BJ (cell line): ENCODE measurements at regions not wholly inside any gene's neighbourhood (a gene's known extent, or its start where the extent isn't known, plus 50 kb on each side); places are given as distances from the start of the nearest gene placed in this dataset.

Experiments used
- CTCF ChIA-PET: fragments of 350-600 bp; formaldehyde crosslinking; extraction: SDS; loops from one replicate; lab custom pipeline; 2021; ENCODE audit warnings: antibody characterized with exemption, inconsistent platforms; lab: Yijun Ruan, JAX
- POLR2A ChIA-PET: fragments of 300-600 bp; sonication (Branson Sonifier 250); formaldehyde crosslinking; extraction: SDS; loops from one replicate; lab custom pipeline; 2021; ENCODE audit warnings: antibody characterized with exemption; lab: Charles Lee
- DNase-seq: peaks from one replicate; pipeline ENCODE4 v3.0.0-alpha.2; 2011; ENCODE audit warnings: low read depth
- H3K27me3 ChIP-seq: 2 replicates; pipeline ENCODE4 v1.6.0; 2011; ENCODE audit warnings: low read length; ENCODE audit not compliant: control insufficient read depth, insufficient read depth
- H3K36me3 ChIP-seq: 2 replicates; pipeline ENCODE4 v1.5.1; 2011; ENCODE audit warnings: low read length; ENCODE audit not compliant: control insufficient read depth, insufficient read depth
- H3K4me3 ChIP-seq: 2 replicates; pipeline ENCODE4 v1.5.1; 2011; ENCODE audit warnings: low read depth, mild to moderate bottlenecking, control low read depth, low read length
- CTCF ChIP-seq: IDR thresholded peaks from 2 replicates; pipeline ENCODE4 v1.5.1; 2011; ENCODE audit warnings: low read depth, mild to moderate bottlenecking, control low read depth, inconsistent platforms, low read length, moderate library complexity; ENCODE audit not compliant: insufficient read depth

GRCh38 chr1:105231378-105231777 is 1481.7 kb downstream of the AMY1C start:
- Histone ChIP-seq H3K27me3 (no peaks in the 10 kb centered on the region), H3K36me3 (no peaks in the 10 kb centered on the region), H3K4me3 (no peak overlapping the region)
- no peak for TF ChIP-seq CTCF
- no peak for DNase-seq
- ChIA-PET POLR2A (no interaction called here), CTCF (no interaction called here)

- no peak overlapping the region for H3K4me3 ChIP-seq
- ChIA-PET POLR2A (no interaction called here), CTCF (no interaction called here)
- no peaks in the 10 kb centered on the region for H3K36me3 ChIP-seq
- no peak for DNase-seq
- TF ChIP-seq CTCF = no peak
- no peaks in the 10 kb centered on the region for H3K27me3 ChIP-seq
Measured at GRCh38 chr1:105243411-105243810, 1493.7 kb downstream of the AMY1C start.

GRCh38 chr1:105243969-105244368 is 1494.3 kb downstream of the AMY1C start:
- POLR2A ChIA-PET = no interaction called here
- CTCF ChIA-PET = no interaction called here
- H3K4me3 ChIP-seq = no peak overlapping the region
- DNase-seq = no peak
- no peaks in the 10 kb centered on the region for H3K36me3 ChIP-seq
- H3K27me3 ChIP-seq = no peaks in the 10 kb centered on the region
- TF ChIP-seq CTCF = no peak

- no peak overlapping the region for H3K4me3 ChIP-seq
- H3K27me3 ChIP-seq = no peaks in the 10 kb centered on the region
- ChIA-PET POLR2A (no interaction called here), CTCF (no interaction called here)
- no peaks in the 10 kb centered on the region for H3K36me3 ChIP-seq
- no peak for TF ChIP-seq CTCF
- DNase-seq = no peak
Measured at GRCh38 chr1:105254906-105255305, 1505.2 kb downstream of the AMY1C start.

- no peaks in the 10 kb centered on the region for H3K27me3 ChIP-seq
- CTCF ChIA-PET = no interaction called here
- no peak overlapping the region for H3K4me3 ChIP-seq
- POLR2A ChIA-PET = no interaction called here
- H3K36me3 ChIP-seq = no peaks in the 10 kb centered on the region
- DNase-seq = no peak
- TF ChIP-seq CTCF = no peak
Measured at GRCh38 chr1:105260001-105260400, 1510.3 kb downstream of the AMY1C start.
